SIG-M5 (cell line): ENCODE measurements at regions not wholly inside any gene's neighbourhood (a gene's known extent, or its start where the extent isn't known, plus 50 kb on each side); places are given as distances from the start of the nearest gene placed in this dataset.
"Not testable (repeated sequence)": the region's sequence is repeated elsewhere in the genome, so short reads cannot be mapped to it uniquely, and the experiment has no call there.

Experiments
- DNase-seq: peaks from one replicate; lab custom pipeline; 2025; lab: John Stamatoyannopoulos, UW

GRCh38 chr2:216942016-216942415 is 82.2 kb upstream of the TNP1 start:
- no peak for DNase-seq

- DNase-seq = no peak
Measured at GRCh38 chr2:216936954-216937357, 77.1 kb upstream of the TNP1 start.

- DNase-seq = no peak
Measured at GRCh38 chr2:216934623-216935022, 74.8 kb upstream of the TNP1 start.

GRCh38 chr2:216934151-216934550 is 74.3 kb upstream of the TNP1 start:
- DNase-seq = no peak

- no peak for DNase-seq
Measured at GRCh38 chr2:216932863-216933548, 73.1 kb upstream of the TNP1 start.

GRCh38 chr2:216932113-216932862 is 72.4 kb upstream of the TNP1 start:
- DNase-seq = no peak

GRCh38 chr2:216930716-216931115 is 70.9 kb upstream of the TNP1 start:
- DNase-seq = no peak

- not testable (repeated sequence) for DNase-seq
Measured at GRCh38 chr2:216929338-216929737, 69.5 kb upstream of the TNP1 start.

- no peak for DNase-seq
Measured at GRCh38 chr2:216927163-216927562, 67.3 kb upstream of the TNP1 start.

GRCh38 chr2:216925636-216926366 is 65.9 kb upstream of the TNP1 start:
- DNase-seq = no peak

GRCh38 chr2:216925006-216925405 is 65.1 kb upstream of the TNP1 start:
- DNase-seq = no peak

- DNase-seq = no peak
Measured at GRCh38 chr2:216923706-216924105, 63.8 kb upstream of the TNP1 start.

GRCh38 chr2:216922175-216922780 is 62.4 kb upstream of the TNP1 start:
- no peak for DNase-seq

- no peak for DNase-seq
Measured at GRCh38 chr2:216920937-216921456, 61.1 kb upstream of the TNP1 start.

GRCh38 chr2:216920143-216920876 is 60.4 kb upstream of the TNP1 start:
- no peak for DNase-seq

GRCh38 chr2:216918088-216918680 is 58.3 kb upstream of the TNP1 start:
- no peak for DNase-seq

- no peak for DNase-seq
Measured at GRCh38 chr2:216916956-216917650, 57.2 kb upstream of the TNP1 start.

- no peak for DNase-seq
Measured at GRCh38 chr2:216915557-216916150, 55.8 kb upstream of the TNP1 start.

- no peak for DNase-seq
Measured at GRCh38 chr2:216914491-216914890, 54.6 kb upstream of the TNP1 start.

- no peak for DNase-seq
Measured at GRCh38 chr2:216911886-216912285, 52.0 kb upstream of the TNP1 start.
